LNCaP clone FGC (cell line): ENCODE measurements at regions not wholly inside any gene's neighbourhood (a gene's known extent, or its start where the extent isn't known, plus 50 kb on each side); places are given as distances from the start of the nearest gene placed in this dataset.

ENCODE experiments used
- DNase-seq: peaks from one replicate; pipeline ENCODE4 v3.0.0-alpha.2; 2011; ENCODE audit warnings: low read depth
- H3K4me3 ChIP-seq: 2 replicates; pipeline ENCODE4 v1.5.1; 2011; ENCODE audit warnings: mild to moderate bottlenecking, low read depth, low read length, control low read depth
- CTCF ChIP-seq: IDR thresholded peaks from 2 replicates; pipeline ENCODE4 v1.5.1; 2012; ENCODE audit warnings: mild to moderate bottlenecking; ENCODE audit not compliant: control insufficient read depth, insufficient read depth; ENCODE audit errors: extremely low read depth

DNA sequence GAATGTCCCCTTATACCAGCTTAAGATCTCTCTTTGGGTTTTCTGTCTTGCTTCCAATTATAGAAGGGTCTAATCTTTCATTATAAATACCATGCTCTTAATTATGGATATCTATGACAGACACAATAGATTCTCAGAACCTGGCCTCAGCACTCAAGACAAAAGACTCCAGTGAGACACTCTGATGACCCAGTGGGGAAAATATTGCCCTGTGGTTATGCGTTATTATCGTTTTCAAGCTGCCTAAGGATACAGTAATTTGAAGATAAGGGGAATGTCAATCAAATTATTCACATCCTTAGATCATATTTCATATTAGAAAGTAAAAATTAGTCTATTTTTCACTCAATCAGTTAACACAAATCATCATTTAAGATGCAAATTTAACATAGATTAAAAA lies 748.8 kb downstream of the XPNPEP1 start:
- TF ChIP-seq CTCF, result no peak
- no peak for DNase-seq

DNA sequence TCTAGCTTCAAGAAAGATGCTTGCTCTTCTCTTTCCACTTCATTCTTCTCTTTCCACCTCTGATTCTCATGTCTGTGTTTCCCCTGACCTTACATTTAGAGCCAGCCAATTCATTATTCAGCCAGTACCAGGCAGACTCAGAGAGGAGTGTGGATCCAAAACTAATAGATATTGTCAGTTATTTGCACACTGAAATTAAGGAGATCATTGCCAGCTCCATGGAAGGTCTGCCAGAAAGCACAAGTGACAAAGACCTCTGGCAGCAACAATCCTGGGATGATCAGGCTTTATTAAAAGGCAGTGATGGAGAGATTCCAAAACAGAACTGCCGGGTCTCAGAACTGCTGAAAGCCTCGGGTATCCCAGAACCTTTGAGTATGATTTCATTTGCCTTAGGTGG lies 749.4 kb downstream of the XPNPEP1 start:
- DNase-seq, result no peak
- TF ChIP-seq CTCF, result no peak
- no peak overlapping the region for H3K4me3 ChIP-seq

More for the DNA sequence above, 748.8 kb downstream of the XPNPEP1 start:
- H3K4me3 ChIP-seq, result no peak overlapping the region

DNA sequence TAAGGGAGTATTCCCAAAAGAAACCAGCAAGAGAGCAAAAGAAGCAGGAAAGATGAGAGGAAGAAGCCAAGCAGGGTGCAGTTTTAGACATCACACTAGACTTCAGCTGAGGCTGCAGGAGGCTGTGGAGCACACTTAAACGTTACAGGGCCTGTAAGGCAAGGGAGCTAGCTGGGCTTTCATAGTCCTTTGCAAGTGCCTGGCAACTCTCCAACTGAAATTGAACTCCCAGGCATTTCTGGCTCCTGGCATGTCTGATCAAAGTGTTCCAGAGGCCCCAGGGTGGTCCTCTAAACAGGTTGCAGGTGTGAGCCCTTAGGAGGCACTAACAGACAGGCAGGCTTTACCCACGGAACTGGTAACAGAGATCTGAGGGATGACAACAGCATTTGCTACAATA lies 750.2 kb downstream of the XPNPEP1 start:
- no peak for DNase-seq
- TF ChIP-seq CTCF, result no peak
- no peak overlapping the region for H3K4me3 ChIP-seq

- no peak overlapping the region for H3K4me3 ChIP-seq
- TF ChIP-seq CTCF, result no peak
- no peak for DNase-seq
Measured at GRCh38 chr10:109166935-109167334, 756.4 kb downstream of the XPNPEP1 start.

DNA sequence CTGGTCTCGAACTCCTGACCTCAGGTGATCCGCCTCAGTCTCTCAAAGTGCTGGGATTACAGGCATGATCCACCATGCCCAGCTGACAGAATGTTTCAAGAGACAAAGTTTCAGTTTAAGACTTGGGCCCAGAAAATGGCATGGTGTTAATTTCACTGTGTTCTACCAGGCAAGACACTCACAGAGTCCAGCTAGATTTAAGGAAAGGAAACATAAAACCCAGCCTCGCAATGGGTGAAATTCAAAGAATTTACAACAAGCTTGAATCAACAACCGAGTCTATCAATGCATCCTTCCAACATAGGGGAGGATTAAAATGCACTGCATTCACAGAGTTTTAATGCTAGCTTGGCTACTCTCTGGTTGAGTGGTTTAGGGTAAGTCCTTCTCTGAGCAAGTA lies 764.0 kb downstream of the XPNPEP1 start:
- no peak for TF ChIP-seq CTCF
- H3K4me3 ChIP-seq, result no peak overlapping the region
- no peak for DNase-seq

DNA sequence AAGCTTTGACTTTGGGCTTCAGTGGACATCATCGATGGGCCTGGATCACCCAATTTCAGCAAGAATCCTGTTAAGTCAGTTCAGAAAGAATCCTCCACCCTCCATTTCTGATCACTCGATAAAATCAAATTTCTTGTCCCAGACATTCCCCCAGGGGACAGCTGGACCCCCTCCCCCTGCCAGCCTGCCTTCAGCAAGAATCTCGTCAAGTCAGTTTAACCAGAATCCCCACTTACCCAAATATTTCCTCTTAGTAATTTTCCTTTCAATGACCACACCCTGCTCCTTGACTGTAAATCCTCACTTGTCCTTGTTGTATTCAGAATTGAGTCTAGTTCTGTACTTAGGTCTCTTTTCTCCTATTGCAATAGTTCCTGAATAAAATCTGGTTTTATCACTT lies 766.9 kb downstream of the XPNPEP1 start:
- TF ChIP-seq CTCF, result no peak

GRCh38 chr10:109149666-109150350 lies 773.5 kb downstream of the XPNPEP1 start:
- DNase-seq, result no peak
- TF ChIP-seq CTCF, result no peak
- no peak overlapping the region for H3K4me3 ChIP-seq

More for the DNA sequence above, 766.9 kb downstream of the XPNPEP1 start:
- no peak overlapping the region for H3K4me3 ChIP-seq
- DNase-seq, result no peak
